ENCODE measurements at regions not wholly inside any gene's neighbourhood (a gene's known extent, or its start where the extent isn't known, plus 50 kb on each side); places are given as distances from the start of the nearest gene placed in this dataset.
"Not testable (repeated sequence)": the region's sequence is repeated elsewhere in the genome, so short reads cannot be mapped to it uniquely, and the experiment has no call there.

DNA sequence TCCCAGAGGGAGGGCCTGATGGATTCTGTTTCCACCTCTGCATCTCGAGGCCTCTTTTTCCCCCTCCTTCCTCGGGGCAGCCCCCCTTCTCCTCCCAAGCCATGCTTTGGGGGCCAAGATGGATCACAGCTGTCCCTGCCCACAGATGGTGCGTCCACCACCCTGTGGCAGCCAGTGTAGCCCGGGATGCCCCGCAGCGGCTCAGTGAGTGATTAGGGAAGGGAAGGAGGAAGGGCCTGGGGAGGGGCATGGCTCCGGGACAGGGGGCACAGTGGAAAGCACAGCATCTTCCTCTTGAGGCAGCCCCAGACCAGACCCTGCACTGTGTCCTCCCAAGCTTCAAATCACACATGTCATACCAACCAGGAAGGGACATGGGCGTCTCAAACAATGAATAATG is 622.4 kb downstream of the MATN1 start:
- Histone ChIP-seq H3K9me3 (ENCODE audit: control insufficient read depth, insufficient read depth, low read length) (no peaks in the 10 kb centered on the region), H3F3A (ENCODE audit: control insufficient read depth, insufficient read depth) (no peaks in the 10 kb centered on the region), H3K4me3 (ENCODE audit: low read length) (no peak overlapping the region), H3K27me3 (ENCODE audit: control insufficient read depth, low read length) (no peaks in the 10 kb centered on the region; the same call in 1 of the 2 replicates), H3K9me2 (replicated peaks; ENCODE audit: control insufficient read depth, low read length) (no peaks in the 10 kb centered on the region), H3K4me2 (ENCODE audit: low read length) (no peak overlapping the region), H3K79me2 (ENCODE audit: control insufficient read depth, low read length) (no peaks in the 10 kb centered on the region), H3K27ac (ENCODE audit: low read depth, low read length) (no peak overlapping the region), H4K20me1 (ENCODE audit: control insufficient read depth, insufficient read depth, low read depth, low read length) (no peaks in the 10 kb centered on the region), H3K36me3 (ENCODE audit: control insufficient read depth, low read length) (no peaks in the 10 kb centered on the region), H3K4me1 (ENCODE audit: control insufficient read depth, low read length) (no peaks in the 10 kb centered on the region)
- TF ChIP-seq EZH2phosphoT487 (IDR thresholded peaks at IDR 0.05; ENCODE audit: borderline replicate concordance, low read length), result no peak

- Histone ChIP-seq H3K4me3 (ENCODE audit: low read length) (no peak overlapping the region), H3K79me2 (ENCODE audit: control insufficient read depth, low read length) (no peaks in the 10 kb centered on the region), H3K4me2 (ENCODE audit: low read length) (no peak overlapping the region), H3K36me3 (ENCODE audit: control insufficient read depth, low read length) (no peaks in the 10 kb centered on the region), H4K20me1 (ENCODE audit: control insufficient read depth, insufficient read depth, low read depth, low read length) (no peaks in the 10 kb centered on the region), H3K27ac (ENCODE audit: low read depth, low read length) (no peak overlapping the region), H3K9me2 (replicated peaks; ENCODE audit: control insufficient read depth, low read length) (no peaks in the 10 kb centered on the region), H3K4me1 (ENCODE audit: control insufficient read depth, low read length) (no peaks in the 10 kb centered on the region), H3F3A (ENCODE audit: control insufficient read depth, insufficient read depth) (no peaks in the 10 kb centered on the region), H3K9me3 (ENCODE audit: control insufficient read depth, insufficient read depth, low read length) (no peaks in the 10 kb centered on the region), H3K27me3 (ENCODE audit: control insufficient read depth, low read length) (no peaks in the 10 kb centered on the region)
- TF ChIP-seq CTCF (IDR thresholded peaks at IDR 0.05; ENCODE audit: low read depth, low read length, poor library complexity, severe bottlenecking) (no peak), EZH2phosphoT487 (IDR thresholded peaks at IDR 0.05; ENCODE audit: borderline replicate concordance, low read length) (no peak)
Measured at GRCh38 chr1:30100524-30100862, 622.9 kb downstream of the MATN1 start.

GRCh38 chr1:30099587-30100523 is 623.5 kb downstream of the MATN1 start:
- TF ChIP-seq EZH2phosphoT487 (IDR thresholded peaks at IDR 0.05; ENCODE audit: borderline replicate concordance, low read length) (no peak), CTCF (IDR thresholded peaks at IDR 0.05; ENCODE audit: low read depth, low read length, poor library complexity, severe bottlenecking) (no peak)
- no peaks in the 10 kb centered on the region for H3K27me3 ChIP-seq (ENCODE audit: control insufficient read depth, low read length)

GRCh38 chr1:30097851-30098250 is 625.5 kb downstream of the MATN1 start:
- H3K4me2 ChIP-seq (ENCODE audit: low read length); H3K79me2 ChIP-seq (ENCODE audit: control insufficient read depth, low read length); H3K27me3 ChIP-seq (ENCODE audit: control insufficient read depth, low read length); H3K9me3 ChIP-seq (ENCODE audit: control insufficient read depth, insufficient read depth, low read length); H3F3A ChIP-seq (ENCODE audit: control insufficient read depth, insufficient read depth); H3K27ac ChIP-seq (ENCODE audit: low read depth, low read length); H3K4me3 ChIP-seq (ENCODE audit: low read length); H3K4me1 ChIP-seq (ENCODE audit: control insufficient read depth, low read length); H3K36me3 ChIP-seq (ENCODE audit: control insufficient read depth, low read length); H4K20me1 ChIP-seq (ENCODE audit: control insufficient read depth, insufficient read depth, low read depth, low read length); H3K9me2 ChIP-seq (replicated peaks; ENCODE audit: control insufficient read depth, low read length): not testable (repeated sequence)

More at GRCh38 chr1:30099587-30100523, 623.5 kb downstream of the MATN1 start:
- Histone ChIP-seq H3K4me1 (ENCODE audit: control insufficient read depth, low read length) (no peaks in the 10 kb centered on the region), H3K36me3 (ENCODE audit: control insufficient read depth, low read length) (no peaks in the 10 kb centered on the region), H3F3A (ENCODE audit: control insufficient read depth, insufficient read depth) (no peaks in the 10 kb centered on the region), H3K79me2 (ENCODE audit: control insufficient read depth, low read length) (no peaks in the 10 kb centered on the region), H3K4me3 (ENCODE audit: low read length) (no peak overlapping the region), H3K9me3 (ENCODE audit: control insufficient read depth, insufficient read depth, low read length) (no peaks in the 10 kb centered on the region), H3K4me2 (ENCODE audit: low read length) (no peak overlapping the region), H3K9me2 (replicated peaks; ENCODE audit: control insufficient read depth, low read length) (no peaks in the 10 kb centered on the region), H4K20me1 (ENCODE audit: control insufficient read depth, insufficient read depth, low read depth, low read length) (no peaks in the 10 kb centered on the region), H3K27ac (ENCODE audit: low read depth, low read length) (no peak overlapping the region)
